ENCODE measurements at regions not wholly inside any gene's neighbourhood (a gene's known extent, or its start where the extent isn't known, plus 50 kb on each side); places are given as distances from the start of the nearest gene placed in this dataset.
"Not testable (repeated sequence)": the region's sequence is repeated elsewhere in the genome, so short reads cannot be mapped to it uniquely, and the experiment has no call there.

GRCh38 chr20:53666144-53666543 lies 72.5 kb upstream of the ZNF217 start:
- in situ Hi-C loops (cut with HindIII; ENCODE audit: low pct_unique_long_range_greater_than_20kb, low sequenced_read_pairs), result no loop called here
- no peak for DNase-seq (ENCODE audit: low read depth in 1 of 2, low spot score in 1 of 2)
- TF ChIP-seq JUND (IDR thresholded peaks at IDR 0.05; ENCODE audit: low read depth), result no peak

DNA sequence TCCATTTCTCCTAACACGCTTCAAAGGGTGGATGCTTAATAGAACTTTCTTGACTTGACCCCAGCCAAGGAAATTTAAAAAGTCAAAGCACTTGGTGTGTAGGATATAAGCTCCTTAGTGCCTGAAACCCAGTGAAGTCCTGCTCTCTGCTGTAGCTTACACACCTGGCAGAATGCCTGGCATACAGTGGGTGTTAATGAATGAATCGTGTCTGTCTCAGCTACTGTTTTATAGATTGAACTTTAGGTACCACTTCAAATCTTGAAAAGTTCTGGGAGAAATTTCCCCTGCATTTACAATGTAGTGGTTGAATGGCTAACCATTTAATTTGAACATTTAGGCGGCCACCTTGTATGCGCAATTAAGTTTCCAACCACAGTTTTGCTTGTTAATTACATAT lies 70.5 kb upstream of the ZNF217 start:
- in situ Hi-C loops (cut with HindIII; ENCODE audit: low pct_unique_long_range_greater_than_20kb, low sequenced_read_pairs), result no loop called here
- no peak for DNase-seq (ENCODE audit: low read depth in 1 of 2, low spot score in 1 of 2)
- TF ChIP-seq JUND (IDR thresholded peaks at IDR 0.05; ENCODE audit: low read depth), result no peak

GRCh38 chr20:53663521-53663920 lies 69.9 kb upstream of the ZNF217 start:
- DNase-seq (ENCODE audit: low read depth in 1 of 2, low spot score in 1 of 2); in situ Hi-C loops (cut with HindIII; ENCODE audit: low pct_unique_long_range_greater_than_20kb, low sequenced_read_pairs): not testable (repeated sequence)

DNA sequence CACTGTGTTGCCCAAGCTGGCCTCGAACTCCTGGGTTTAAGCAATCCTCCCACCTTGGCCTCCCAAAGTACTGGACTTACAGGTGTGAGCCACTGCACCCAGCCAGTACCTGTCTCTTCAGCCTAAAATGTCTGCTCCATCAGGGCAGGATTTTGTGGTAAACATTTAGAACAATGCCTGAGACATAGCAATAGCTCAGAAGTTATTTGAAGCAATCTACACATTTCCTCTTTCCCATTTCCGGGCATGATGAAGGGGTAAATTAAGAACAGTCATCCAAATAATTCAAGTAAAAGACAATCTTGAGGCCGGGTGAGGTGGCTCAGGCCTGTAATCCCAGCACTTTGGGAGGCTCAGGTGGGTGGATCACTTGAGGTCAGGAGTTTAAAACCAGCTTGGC lies 69.0 kb upstream of the ZNF217 start:
- in situ Hi-C loops (cut with HindIII; ENCODE audit: low pct_unique_long_range_greater_than_20kb, low sequenced_read_pairs), result no loop called here
- no peak for TF ChIP-seq JUND (IDR thresholded peaks at IDR 0.05; ENCODE audit: low read depth)
- no peak for DNase-seq (ENCODE audit: low read depth in 1 of 2, low spot score in 1 of 2)

GRCh38 chr20:53660947-53661381 lies 67.3 kb upstream of the ZNF217 start:
- in situ Hi-C loops (cut with HindIII; ENCODE audit: low pct_unique_long_range_greater_than_20kb, low sequenced_read_pairs), result no loop called here
- no peak for TF ChIP-seq JUND (IDR thresholded peaks at IDR 0.05; ENCODE audit: low read depth)
- DNase-seq (ENCODE audit: low read depth in 1 of 2, low spot score in 1 of 2), result no peak

- no peak for TF ChIP-seq JUND (IDR thresholded peaks at IDR 0.05; ENCODE audit: low read depth)
Observed at GRCh38 chr20:53660078-53660909, 66.7 kb upstream of the ZNF217 start.

GRCh38 chr20:53658973-53659372 lies 65.3 kb upstream of the ZNF217 start:
- in situ Hi-C loops (cut with HindIII; ENCODE audit: low pct_unique_long_range_greater_than_20kb, low sequenced_read_pairs), result no loop called here

More at GRCh38 chr20:53660078-53660909, 66.7 kb upstream of the ZNF217 start:
- DNase-seq (ENCODE audit: low read depth in 1 of 2, low spot score in 1 of 2), result no peak
- in situ Hi-C loops (cut with HindIII; ENCODE audit: low pct_unique_long_range_greater_than_20kb, low sequenced_read_pairs), result no loop called here

DNA sequence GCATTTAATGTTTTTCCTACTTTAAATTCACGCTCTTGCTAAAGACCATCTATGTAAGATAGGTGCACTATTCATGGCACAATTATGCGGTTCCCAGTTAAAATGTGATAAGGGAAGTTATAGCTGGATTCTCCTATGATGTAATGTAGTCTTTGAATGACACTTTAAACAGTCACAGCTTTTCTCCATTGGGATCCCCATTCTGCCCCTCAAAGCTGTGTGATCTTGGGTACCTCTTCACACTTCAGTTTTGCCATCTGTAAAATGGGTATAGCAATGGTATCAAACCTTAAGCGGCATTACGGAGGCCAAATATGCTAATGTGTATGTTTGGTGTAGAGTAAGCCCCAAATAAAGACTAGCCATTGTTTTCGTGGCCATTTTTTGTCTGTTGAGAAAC lies 64.7 kb upstream of the ZNF217 start:
- TF ChIP-seq JUND (IDR thresholded peaks at IDR 0.05; ENCODE audit: low read depth), result no peak
- DNase-seq (ENCODE audit: low read depth in 1 of 2, low spot score in 1 of 2), result no peak
- in situ Hi-C loops (cut with HindIII; ENCODE audit: low pct_unique_long_range_greater_than_20kb, low sequenced_read_pairs), result no loop called here

More at GRCh38 chr20:53658973-53659372, 65.3 kb upstream of the ZNF217 start:
- TF ChIP-seq JUND (IDR thresholded peaks at IDR 0.05; ENCODE audit: low read depth), result no peak
- DNase-seq (ENCODE audit: low read depth in 1 of 2, low spot score in 1 of 2), result no peak

DNA sequence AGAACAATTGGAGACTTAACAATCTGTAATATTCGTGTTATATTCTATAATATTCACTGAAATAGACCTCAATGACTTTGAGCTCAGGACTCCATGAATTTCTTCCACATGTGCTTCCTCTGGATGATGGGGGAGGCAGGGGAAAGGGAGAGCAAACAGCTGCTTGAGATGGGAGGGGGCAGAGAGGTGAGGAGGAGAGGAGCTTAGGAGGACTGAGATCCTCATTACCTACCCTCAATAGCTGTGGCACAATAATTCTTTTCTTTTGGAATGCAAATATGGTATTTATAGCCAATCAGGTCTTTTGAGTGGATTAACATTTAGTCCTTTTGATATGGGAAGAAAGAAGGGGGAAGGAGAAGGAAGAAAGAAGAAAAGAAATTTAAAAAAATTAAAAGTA lies 64.1 kb upstream of the ZNF217 start:
- no peak for TF ChIP-seq JUND (IDR thresholded peaks at IDR 0.05; ENCODE audit: low read depth)
- DNase-seq (ENCODE audit: low read depth in 1 of 2, low spot score in 1 of 2), result no peak
- in situ Hi-C loops (cut with HindIII; ENCODE audit: low pct_unique_long_range_greater_than_20kb, low sequenced_read_pairs), result no loop called here

DNA sequence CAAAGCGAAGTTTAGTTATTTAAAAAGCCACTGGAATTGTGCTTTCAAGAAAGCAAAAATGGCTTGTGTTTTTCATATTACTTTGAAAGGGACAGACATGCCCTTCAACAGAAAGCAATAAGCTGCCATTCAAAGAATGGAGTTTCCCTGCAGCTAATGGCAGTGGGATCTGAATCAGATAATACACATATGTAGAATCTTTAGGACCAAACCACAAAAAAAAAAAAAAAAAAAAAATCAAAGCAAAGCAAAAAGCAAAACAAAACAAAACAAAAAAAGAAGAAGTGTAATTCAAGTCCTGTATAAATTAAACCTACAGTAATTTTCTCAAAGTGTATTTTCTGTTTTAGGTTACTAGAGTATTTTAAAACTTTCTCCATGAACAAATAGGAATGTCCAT lies 63.6 kb upstream of the ZNF217 start:
- no peak for DNase-seq (ENCODE audit: low read depth in 1 of 2, low spot score in 1 of 2)
- TF ChIP-seq JUND (IDR thresholded peaks at IDR 0.05; ENCODE audit: low read depth), result no peak
- in situ Hi-C loops (cut with HindIII; ENCODE audit: low pct_unique_long_range_greater_than_20kb, low sequenced_read_pairs), result no loop called here

DNA sequence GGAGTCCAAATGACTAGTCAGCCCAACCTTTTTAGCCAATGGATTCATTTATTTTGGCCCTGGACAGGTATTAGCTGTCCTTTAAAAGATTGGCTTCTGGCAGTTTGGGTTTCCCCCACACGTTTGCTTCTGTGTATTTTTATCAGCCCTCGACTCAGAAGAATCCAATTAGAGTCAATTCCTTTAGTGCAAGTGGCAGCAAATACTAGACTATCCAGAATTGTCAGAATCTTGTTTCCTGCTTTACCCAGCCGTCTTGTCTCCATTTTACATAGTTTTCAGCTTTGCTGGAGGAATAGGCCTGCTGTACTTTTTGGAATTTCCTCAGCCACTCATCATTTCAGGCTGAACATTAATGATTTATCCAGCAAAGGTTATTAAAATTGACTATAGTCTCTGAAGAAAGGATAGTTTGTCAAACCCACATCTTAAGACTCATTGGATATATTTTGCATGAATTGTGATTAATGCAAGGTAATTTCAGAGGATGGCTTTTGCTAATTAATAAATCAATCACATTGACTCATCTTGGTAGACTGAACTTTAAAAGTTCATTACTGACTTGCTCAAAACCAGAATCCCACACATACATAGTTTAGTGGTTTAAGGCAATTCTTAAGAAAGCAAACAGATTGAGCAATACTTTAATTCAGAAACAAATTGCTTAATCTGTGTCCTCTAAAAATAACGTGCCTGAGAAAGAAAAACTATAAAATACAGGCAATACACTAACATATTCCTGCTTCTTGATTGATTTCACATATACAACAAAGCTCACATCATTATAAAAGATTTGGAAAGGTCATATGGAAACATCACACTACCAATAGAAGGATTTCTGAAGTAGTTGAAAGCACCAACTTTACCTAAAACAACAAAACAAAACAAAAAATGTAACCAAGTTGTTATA lies 62.9 kb upstream of the ZNF217 start:
- TF ChIP-seq JUND (IDR thresholded peaks at IDR 0.05; ENCODE audit: low read depth), result no peak
- in situ Hi-C loops (cut with HindIII; ENCODE audit: low pct_unique_long_range_greater_than_20kb, low sequenced_read_pairs), result no loop called here
- DNase-seq (ENCODE audit: low read depth in 1 of 2, low spot score in 1 of 2), result peak in 1 of 2 experiments; percentile 86

- in situ Hi-C loops (cut with HindIII; ENCODE audit: low pct_unique_long_range_greater_than_20kb, low sequenced_read_pairs), result no loop called here
- TF ChIP-seq JUND (IDR thresholded peaks at IDR 0.05; ENCODE audit: low read depth), result no peak
- DNase-seq (ENCODE audit: low read depth in 1 of 2, low spot score in 1 of 2), result no peak
Observed at GRCh38 chr20:53655625-53656292, 62.1 kb upstream of the ZNF217 start.
